ENCODE measurements at regions not wholly inside any gene's neighbourhood (a gene's known extent, or its start where the extent isn't known, plus 50 kb on each side); places are given as distances from the start of the nearest gene placed in this dataset.

DNA sequence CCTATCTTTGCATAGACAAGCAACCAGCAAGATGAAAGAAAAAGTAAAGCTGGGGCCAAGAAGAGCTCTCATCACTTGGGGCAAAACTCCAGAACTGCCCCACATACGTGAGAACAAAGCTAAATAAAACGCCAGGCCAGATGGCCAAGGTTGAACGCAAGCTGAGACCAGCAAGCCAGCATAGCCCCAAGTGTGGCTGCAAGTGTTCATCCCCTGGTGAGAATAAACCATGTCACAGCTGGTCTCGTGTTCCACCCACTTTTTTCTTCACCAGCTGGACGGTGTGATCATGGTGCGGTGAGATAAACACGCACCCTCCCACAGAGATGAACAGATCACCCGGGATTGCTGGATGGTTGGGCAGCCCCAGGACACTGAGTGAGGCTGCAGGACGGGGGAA is 109.6 kb upstream of the CACNA1A start:
- DNase-seq (ENCODE audit: extremely low spot score) = no peak
- ChIA-PET CTCF (interaction anchor here (0.6 kb wide), 1 partner anchor 270 kb away, joined by 3 read pairs; no protein-coding TSS in a partner anchor), POLR2A (interaction anchor here (0.7 kb wide), 1 partner anchor 106 kb away, joined by 3 read pairs; no protein-coding TSS in a partner anchor)
- TF ChIP-seq SUZ12 (IDR thresholded peaks at IDR 0.05) (no peak), L3MBTL2 (conservative IDR thresholded peaks at IDR 0.05) (no peak), FOXA1 (IDR thresholded peaks at IDR 0.05) (no peak), ARNT (IDR thresholded peaks at IDR 0.05) (no peak), FOXK2 (IDR thresholded peaks at IDR 0.05) (no peak), TARDBP (IDR thresholded peaks at IDR 0.05) (no peak), ZNF384 (IDR thresholded peaks at IDR 0.05) (no peak), BHLHE40 (IDR thresholded peaks at IDR 0.05; ENCODE audit: borderline replicate concordance) (no peak), FOXM1 (IDR thresholded peaks at IDR 0.05; ENCODE audit: borderline replicate concordance) (no peak), ELF4 (IDR thresholded peaks at IDR 0.05) (no peak), LEF1 (IDR thresholded peaks at IDR 0.05; ENCODE audit: borderline replicate concordance) (no peak), NFRKB (IDR thresholded peaks at IDR 0.05) (no peak), HDGF (IDR thresholded peaks at IDR 0.05; ENCODE audit: borderline replicate concordance) (no peak), SP1 (IDR thresholded peaks at IDR 0.05) (no peak)
- TF ChIP-seq, protein P1, sequence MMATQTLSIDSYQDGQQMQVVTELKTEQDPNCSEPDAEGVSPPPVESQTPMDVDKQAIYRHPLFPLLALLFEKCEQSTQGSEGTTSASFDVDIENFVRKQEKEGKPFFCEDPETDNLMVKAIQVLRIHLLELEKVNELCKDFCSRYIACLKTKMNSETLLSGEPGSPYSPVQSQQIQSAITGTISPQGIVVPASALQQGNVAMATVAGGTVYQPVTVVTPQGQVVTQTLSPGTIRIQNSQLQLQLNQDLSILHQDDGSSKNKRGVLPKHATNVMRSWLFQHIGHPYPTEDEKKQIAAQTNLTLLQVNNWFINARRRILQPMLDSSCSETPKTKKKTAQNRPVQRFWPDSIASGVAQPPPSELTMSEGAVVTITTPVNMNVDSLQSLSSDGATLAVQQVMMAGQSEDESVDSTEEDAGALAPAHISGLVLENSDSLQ (IDR thresholded peaks at IDR 0.05) = no peak

DNA sequence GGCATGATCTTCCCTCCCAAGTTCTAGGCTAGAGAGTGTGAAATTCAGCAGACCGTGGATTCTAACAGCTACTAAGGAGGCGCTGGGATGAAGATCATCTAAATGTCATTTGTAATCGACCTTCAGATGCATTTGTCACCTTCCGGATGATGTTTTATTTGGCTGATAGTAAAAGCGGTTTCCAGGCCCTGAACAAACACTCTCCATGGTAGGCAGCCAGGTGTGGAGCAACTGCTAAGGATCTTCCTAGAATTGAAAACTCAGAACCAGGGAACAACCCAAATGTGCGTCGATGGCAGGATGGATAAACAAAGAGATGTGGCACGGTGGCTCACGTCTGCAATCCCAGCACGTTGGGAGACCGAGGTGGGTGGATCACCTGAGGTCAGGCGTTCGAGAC is 107.2 kb upstream of the CACNA1A start:
- no peak for DNase-seq (ENCODE audit: extremely low spot score)
- CTCF ChIA-PET = no interaction called here
- TF ChIP-seq SUZ12 (IDR thresholded peaks at IDR 0.05) (no peak), HDGF (IDR thresholded peaks at IDR 0.05; ENCODE audit: borderline replicate concordance) (no peak), LEF1 (IDR thresholded peaks at IDR 0.05; ENCODE audit: borderline replicate concordance) (no peak)
- POLR2A ChIA-PET = no interaction called here

DNA sequence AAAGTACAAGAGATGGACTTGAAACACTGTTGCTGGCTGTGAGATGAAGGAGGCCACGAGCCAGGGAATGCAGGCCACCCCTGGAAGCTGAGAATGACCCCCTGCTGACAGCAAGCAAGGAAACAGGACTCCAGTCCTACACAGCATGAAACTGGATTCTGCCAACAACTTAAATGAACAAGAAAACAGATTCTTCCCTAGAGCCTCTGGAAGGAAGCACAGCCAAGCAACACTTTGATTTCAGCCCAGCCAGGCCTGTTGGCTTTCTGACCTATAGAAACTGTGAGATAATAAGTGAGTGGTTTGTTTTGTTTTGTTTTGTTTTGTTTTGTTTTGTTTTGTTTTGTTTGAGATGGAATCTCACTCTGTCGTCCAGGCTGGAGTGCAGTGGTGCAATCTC is 105.3 kb upstream of the CACNA1A start:
- ChIA-PET CTCF (no interaction called here), POLR2A (interaction anchor here (0.7 to 1.0 kb wide), 2 partner anchors 120 kb away, joined by 3 read pairs; no protein-coding TSS in a partner anchor)
- TF ChIP-seq NFRKB (IDR thresholded peaks at IDR 0.05) (no peak), BHLHE40 (IDR thresholded peaks at IDR 0.05; ENCODE audit: borderline replicate concordance) (no peak), HDGF (IDR thresholded peaks at IDR 0.05; ENCODE audit: borderline replicate concordance) (no peak), FOXK2 (IDR thresholded peaks at IDR 0.05) (no peak), LEF1 (IDR thresholded peaks at IDR 0.05; ENCODE audit: borderline replicate concordance) (no peak), L3MBTL2 (conservative IDR thresholded peaks at IDR 0.05) (no peak), TARDBP (IDR thresholded peaks at IDR 0.05) (no peak), ELF4 (IDR thresholded peaks at IDR 0.05) (no peak), SP1 (IDR thresholded peaks at IDR 0.05) (no peak), FOXM1 (IDR thresholded peaks at IDR 0.05; ENCODE audit: borderline replicate concordance) (no peak), FOXA1 (IDR thresholded peaks at IDR 0.05) (no peak), ARNT (IDR thresholded peaks at IDR 0.05) (no peak), SUZ12 (IDR thresholded peaks at IDR 0.05) (no peak), ZNF384 (IDR thresholded peaks at IDR 0.05) (no peak), CTBP1 (IDR thresholded peaks at IDR 0.05; ENCODE audit: borderline replicate concordance) (no peak)
- TF ChIP-seq, protein P1 (IDR thresholded peaks at IDR 0.05) = no peak
- DNase-seq (ENCODE audit: extremely low spot score) = no peak

DNA sequence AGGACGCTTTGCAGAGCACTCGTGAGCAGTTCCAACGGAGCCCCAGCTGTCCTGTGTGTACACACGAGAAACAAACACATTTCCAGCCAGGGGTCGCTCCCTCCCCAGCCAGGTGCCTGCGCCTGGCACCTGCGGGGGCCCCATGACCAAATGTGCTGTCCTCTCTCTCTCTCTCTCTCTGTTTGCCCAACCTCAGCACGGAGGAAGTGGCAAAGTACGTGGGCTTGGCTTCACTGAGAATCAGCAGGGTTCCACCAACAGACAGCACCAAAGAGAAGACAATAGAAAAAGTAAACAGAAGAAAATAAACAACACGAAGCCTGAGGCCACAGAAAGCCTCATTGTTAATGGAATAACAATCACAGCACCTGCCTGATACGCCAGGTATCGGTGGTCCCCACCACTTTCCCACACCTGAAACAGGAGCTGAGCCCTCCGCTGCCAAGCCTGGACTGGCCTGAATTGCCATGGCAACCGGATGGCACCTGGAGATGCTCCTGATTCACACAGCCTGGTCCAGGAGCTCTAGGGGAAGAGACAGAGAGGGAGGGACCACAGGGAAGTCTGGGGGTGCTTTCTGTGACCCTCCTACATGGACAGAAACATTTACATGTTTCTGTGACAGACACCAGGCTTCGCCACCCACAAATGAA is 103.9 kb upstream of the CACNA1A start:
- DNase-seq (ENCODE audit: extremely low spot score) = no peak
- POLR2A ChIA-PET = no interaction called here
- CTCF ChIA-PET = no interaction called here
- TF ChIP-seq NFRKB (IDR thresholded peaks at IDR 0.05) (no peak), ZNF384 (IDR thresholded peaks at IDR 0.05) (no peak)

DNA sequence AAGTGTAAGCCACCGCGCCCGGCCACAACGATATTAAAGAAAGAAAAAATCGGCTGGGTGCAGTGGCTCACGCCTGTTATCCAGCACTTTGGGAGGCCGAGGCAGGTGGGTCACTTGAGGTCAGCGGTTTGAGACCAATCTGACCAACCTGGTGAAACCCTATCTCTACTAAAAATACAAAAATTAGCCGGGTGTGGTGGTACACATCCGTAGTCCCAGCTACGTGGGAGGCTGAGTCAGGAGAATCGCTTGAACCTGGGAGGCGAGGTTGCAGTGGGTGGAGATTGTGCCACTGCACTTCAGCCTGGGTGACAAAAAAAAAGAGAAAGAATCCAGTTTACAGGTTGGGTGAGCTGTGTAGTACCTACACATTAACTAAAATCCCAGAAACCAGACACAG is 99.9 kb upstream of the CACNA1A start:
- no peak for TF ChIP-seq L3MBTL2 (conservative IDR thresholded peaks at IDR 0.05)
- no peak for TF ChIP-seq ELF4 (IDR thresholded peaks at IDR 0.05)
- no peak for TF ChIP-seq ARNT (IDR thresholded peaks at IDR 0.05)
- TF ChIP-seq, protein P1 (IDR thresholded peaks at IDR 0.05) = no peak
- no peak for TF ChIP-seq FOXM1 (IDR thresholded peaks at IDR 0.05; ENCODE audit: borderline replicate concordance)
- TF ChIP-seq BHLHE40 (IDR thresholded peaks at IDR 0.05; ENCODE audit: borderline replicate concordance) = no peak

DNA sequence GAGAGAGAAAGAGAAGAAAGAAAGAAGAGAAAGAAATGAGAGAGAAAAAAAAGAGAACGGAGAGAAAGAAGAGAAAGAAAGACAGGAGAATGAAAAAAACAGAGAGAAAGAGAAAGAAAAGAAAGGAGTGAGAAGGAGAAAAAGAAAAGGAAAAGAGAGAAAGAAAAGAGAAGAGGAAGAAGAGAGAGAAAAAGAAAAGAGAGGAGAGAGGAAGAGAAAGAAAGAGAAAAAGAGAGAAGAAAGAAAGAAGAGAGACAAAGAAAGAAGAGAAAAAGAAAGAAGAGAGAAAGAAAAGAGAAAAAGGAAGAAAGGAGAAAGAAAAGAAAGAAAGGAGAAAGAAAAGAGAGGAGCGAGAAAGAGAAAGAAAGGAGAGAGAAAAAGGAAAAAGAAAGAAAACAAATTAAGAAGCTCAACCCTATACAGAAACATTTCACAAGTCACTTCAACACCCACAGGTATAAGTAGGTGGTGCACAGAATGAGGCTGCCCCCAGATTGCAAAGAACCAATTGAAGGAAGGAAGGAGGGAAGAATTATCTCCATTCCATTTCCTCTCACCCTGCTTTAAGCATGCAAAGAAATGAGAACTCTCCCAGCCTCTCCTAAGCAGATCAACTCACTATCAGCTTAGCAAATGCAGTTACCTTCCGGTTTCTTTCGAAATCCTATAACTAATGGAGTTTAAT is 98.8 kb upstream of the CACNA1A start:
- POLR2A ChIA-PET = no interaction called here
- CTCF ChIA-PET = interaction anchor here (0.6 kb wide), 1 partner anchor 335 kb away, joined by 4 read pairs; no protein-coding TSS in a partner anchor
- TF ChIP-seq ZNF384 (IDR thresholded peaks at IDR 0.05) = no peak
- TF ChIP-seq FOXA1 (IDR thresholded peaks at IDR 0.05) = no peak
- TF ChIP-seq ELF4 (IDR thresholded peaks at IDR 0.05) = no peak
- no peak for DNase-seq (ENCODE audit: extremely low spot score)

More for the DNA sequence above, 99.9 kb upstream of the CACNA1A start:
- POLR2A ChIA-PET = no interaction called here
- CTCF ChIA-PET = no interaction called here
- no peak for DNase-seq (ENCODE audit: extremely low spot score)

All from HEK293T (cell line).